Mucosa of gallbladder (tissue), 1 donor: ENCODE measurements at regions not wholly inside any gene's neighbourhood (a gene's known extent, or its start where the extent isn't known, plus 50 kb on each side); places are given as distances from the start of the nearest gene placed in this dataset.

Source experiments
- DNase-seq: peaks from one replicate; pipeline ENCODE4 v3.0.0-alpha.2; 2020; ENCODE audit warnings: low spot score
- donor health status: DM: no; HTN: no; CAD: no.

DNA sequence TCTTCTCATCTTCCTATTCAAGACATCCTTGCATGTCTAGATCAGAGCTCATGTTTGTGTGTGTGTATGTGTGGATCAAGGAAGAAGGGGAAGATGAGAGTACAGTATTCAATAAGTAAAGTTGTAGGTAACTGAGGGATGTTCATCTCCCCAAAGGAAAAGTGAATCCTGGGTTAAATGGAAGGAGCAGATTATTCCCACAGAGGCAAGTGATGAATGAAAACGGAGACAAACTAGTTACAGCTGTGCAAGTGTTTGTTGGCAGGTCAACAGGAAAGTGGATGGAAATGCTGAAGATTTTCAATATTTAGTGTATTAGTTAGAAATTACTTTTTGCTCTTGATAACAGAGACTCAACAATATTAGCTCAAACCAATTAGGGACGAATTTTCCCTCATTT lies 84.2 kb upstream of the PDZRN3 start:
- DNase-seq = no peak

DNA sequence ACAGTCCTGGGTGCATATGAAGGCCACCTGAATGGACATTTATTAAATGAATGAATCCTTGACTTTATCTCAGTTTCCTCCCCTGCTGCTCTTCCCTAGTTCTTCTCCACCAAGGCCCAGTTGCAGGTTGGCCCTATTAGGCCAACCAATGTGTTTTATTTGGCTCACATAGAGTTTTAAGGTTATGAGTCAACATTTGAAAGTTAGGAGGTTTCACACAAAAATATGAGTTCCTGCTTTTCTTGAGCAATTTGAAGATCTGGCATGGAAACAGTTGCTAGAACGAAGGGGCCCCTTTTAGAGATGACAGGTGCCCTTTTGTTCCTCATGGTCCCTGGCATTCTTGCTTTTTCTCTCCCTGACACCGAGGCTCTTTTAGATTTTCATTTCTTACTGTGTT lies 83.0 kb upstream of the PDZRN3 start:
- DNase-seq = no peak

- DNase-seq = no peak
Measured at GRCh38 chr3:73706771-73707170, 82.0 kb upstream of the PDZRN3 start.

DNA sequence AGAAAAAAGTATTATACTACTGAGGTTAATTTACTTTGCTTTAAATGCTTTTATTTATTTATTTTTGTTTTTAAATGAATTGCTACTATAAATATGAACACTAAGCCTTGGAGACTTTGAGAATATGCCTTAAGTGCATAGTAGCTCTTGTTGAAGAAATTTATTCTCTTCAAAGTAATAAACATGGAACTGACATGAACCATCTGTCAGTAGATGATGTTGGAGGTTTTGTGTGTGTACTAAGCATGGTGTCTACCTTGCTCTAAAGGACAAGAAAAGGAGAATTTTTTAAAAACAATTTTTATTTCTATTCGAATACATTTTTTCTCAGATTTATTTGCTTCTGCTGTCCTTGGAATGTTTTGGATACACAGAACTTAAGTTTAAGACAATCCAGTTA lies 81.1 kb upstream of the PDZRN3 start:
- DNase-seq = no peak

- no peak for DNase-seq
Measured at GRCh38 chr3:73699327-73699726, 74.6 kb upstream of the PDZRN3 start.

DNA sequence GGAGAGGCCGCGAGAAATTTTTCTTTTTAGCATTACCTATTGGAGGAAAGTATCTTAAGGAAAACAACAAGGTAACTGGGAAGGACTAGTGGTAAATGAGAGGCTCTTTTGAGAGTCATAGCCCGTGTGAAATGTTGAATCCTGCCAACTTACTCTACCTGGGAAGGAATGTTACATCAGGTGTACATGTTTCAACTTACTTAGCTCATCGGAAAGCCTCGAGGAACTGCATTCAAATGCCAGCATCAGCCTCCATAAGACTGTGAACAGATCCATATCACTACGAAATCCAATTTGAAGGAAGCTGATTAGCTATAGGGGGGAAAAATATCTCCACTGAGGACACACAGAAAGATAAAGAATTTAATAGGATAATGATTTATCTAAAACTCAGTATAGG lies 72.3 kb upstream of the PDZRN3 start:
- DNase-seq = no peak

DNA sequence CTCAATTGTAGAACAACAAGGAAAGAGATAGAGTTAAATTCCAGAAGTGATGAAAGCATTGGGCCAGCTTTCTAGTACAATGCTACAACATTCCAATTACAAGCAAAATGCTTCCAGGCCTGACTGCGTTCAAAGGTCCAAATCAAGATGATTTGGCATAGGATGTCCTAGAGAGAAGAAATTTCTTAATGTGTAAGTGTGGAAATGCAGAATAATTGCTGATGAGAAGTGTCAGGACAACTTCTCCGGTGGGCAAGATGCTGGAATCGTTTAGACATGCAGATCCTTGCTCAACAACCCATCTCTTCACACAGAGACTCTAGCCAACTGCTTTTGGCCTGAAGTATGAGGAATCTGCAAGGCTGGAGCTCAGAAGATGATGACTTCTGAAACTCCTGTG lies 71.1 kb upstream of the PDZRN3 start:
- no peak for DNase-seq

- no peak for DNase-seq
Measured at GRCh38 chr3:73694983-73695757, 70.4 kb upstream of the PDZRN3 start.

- DNase-seq = no peak
Measured at GRCh38 chr3:73687106-73688004, 62.6 kb upstream of the PDZRN3 start.

DNA sequence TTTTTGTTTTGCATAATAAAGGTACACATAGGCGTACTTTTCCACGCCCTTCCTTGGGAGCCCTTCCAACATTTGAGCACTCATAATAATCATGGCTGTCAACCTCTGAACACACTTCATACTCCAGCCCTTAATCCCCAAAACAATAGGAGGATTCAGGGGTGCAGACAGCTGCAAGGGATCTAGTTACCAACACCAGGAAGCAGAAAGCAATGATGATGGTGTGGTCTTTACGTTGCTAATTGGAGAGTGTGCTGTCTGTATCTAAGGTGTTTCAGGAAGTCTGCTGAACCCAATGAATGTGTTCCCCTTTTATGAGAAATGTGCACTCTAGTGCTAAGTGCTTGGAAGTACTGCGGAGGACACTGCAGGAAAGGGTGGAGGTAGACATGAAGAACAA lies 60.3 kb upstream of the PDZRN3 start:
- no peak for DNase-seq

GRCh38 chr3:73683706-73684105 lies 59.0 kb upstream of the PDZRN3 start:
- DNase-seq = no peak

GRCh38 chr3:73681610-73682009 lies 56.9 kb upstream of the PDZRN3 start:
- DNase-seq = no peak

GRCh38 chr3:73681198-73681597 lies 56.5 kb upstream of the PDZRN3 start:
- DNase-seq = no peak

DNA sequence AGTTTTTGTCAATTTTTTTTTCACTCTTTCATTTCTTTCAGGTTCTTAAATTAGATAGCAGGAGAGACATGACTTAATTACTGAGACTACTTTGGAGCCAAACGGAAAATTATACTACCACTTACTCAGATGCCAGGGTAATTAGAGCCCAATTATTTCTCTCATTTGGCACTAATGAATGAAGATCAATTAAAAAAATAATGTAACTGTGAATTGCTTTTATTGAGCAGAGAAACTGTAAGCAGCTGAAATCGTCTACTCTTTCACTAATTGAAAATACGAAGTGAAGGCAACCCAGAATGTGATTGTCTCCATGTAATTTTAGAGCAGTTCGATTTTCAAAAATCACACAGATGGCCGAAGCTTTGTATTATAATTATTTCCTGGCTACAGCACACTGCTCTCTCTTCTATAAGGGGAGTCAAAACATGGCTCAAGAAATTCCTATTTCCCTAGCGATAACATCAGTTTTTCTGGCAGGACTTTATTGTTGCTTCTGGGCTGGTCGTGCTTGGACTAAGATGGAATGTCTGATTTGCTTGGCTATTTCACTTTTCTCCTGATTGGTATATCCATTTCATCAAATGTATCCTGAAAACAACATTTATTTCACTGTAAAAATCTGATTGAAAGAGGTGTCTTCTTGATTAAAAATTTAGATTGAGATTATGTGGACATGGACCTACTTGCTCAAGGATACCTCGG lies 55.8 kb upstream of the PDZRN3 start:
- DNase-seq = no peak

DNA sequence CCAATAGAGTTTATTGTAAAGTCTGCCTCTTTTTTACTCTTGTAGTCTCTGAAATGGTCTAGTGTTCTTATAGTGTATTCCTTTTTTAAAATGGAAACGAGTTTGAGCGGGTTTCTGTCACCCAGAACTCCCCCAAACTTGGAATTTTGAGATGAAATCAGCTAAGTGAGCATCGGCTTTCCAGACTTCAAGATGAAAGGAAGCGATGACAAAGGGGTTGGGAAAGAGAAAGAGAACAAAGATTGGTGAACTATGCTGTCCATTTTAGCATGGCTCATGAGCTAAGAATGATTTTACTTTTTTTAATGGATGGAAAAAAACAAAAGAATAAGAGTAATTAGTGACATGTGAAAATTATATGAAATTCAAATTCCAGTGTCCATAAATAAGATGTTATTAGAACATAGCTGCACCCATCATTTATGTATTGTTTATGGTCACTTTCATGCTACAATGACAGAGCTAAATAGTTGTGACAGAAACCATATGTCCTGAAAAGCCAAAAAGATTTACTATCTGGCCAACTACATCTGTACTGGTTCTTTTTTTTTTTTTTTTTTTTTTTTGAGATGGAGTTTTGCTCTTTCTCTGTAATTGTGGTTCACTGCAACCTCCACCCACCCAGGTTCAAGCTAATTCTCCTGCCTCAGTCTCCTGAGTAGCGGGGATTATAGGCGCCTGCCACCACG lies 52.7 kb upstream of the PDZRN3 start:
- no peak for DNase-seq
